T-cell (primary cell): ENCODE measurements at regions not wholly inside any gene's neighbourhood (a gene's known extent, or its start where the extent isn't known, plus 50 kb on each side); places are given as distances from the start of the nearest gene placed in this dataset.

Source experiments
- ATAC-seq, 4 experiments: fragments of 200-7000 bp in 3 of 4; fragments of 150-1000 bp in 1 of 4; cut with Tn5 transposase; replicated peaks in 1 of 4; 1 replicate in 3 of 4; 2 replicates in 1 of 4; pipeline ENCODE4 v1.10.0; 2021; ENCODE audit warnings: moderate library complexity in 3 of 4, mild to moderate bottlenecking in 2 of 4, moderate number of reproducible peaks in 1 of 4
- CTCF ChIA-PET, 2 donors: fragments of 300-600 bp; sonication (Branson Sonifier 250); formaldehyde crosslinking; loops; one replicate each; lab custom pipeline; 2022; ENCODE audit warnings: antibody characterized with exemption in 2 of 2; lab: Charles Lee
- POLR2A ChIA-PET, 2 donors: fragments of 300-600 bp; sonication (Branson Sonifier 250); formaldehyde crosslinking; loops; one replicate each; lab custom pipeline; 2022; ENCODE audit warnings: antibody characterized with exemption in 2 of 2; lab: Charles Lee
- DNase-seq, 35 experiments: peaks; one replicate each; pipeline versions ENCODE4 v3.0.0 to v3.0.0-alpha.2; 2013 to 2023
- H3K27ac ChIP-seq: one replicate; pipeline ENCODE4 v1.5.1; 2013; ENCODE audit warnings: low read length
- H3K27me3 ChIP-seq, 2 experiments: replicated peaks in 1 of 2; 1 replicate in 1 of 2; 2 replicates in 1 of 2; pipeline versions ENCODE4 v1.6.1 to v1.7.0; 2013; ENCODE audit warnings: low read length in 1 of 2, mixed read lengths in 1 of 2; ENCODE audit not compliant: control insufficient read depth in 2 of 2, insufficient read depth in 2 of 2; ENCODE audit errors: extremely low read depth in 1 of 2
- H3K36me3 ChIP-seq, 2 donors: 1 replicate in 1 of 2; 2 replicates in 1 of 2; pipeline versions ENCODE4 v1.6.1 to v1.7.0; 2013; ENCODE audit warnings: low read length in 1 of 2; ENCODE audit not compliant: control insufficient read depth in 2 of 2, insufficient read depth in 1 of 2; ENCODE audit errors: extremely low read depth in 1 of 2
- H3K4me1 ChIP-seq, 2 experiments: 1 replicate in 1 of 2; 2 replicates in 1 of 2; pipeline versions ENCODE4 v1.6.1 to v1.7.0; 2013; ENCODE audit warnings: low read length in 2 of 2, mixed read lengths in 1 of 2; ENCODE audit not compliant: insufficient read depth in 2 of 2, control insufficient read depth in 1 of 2; ENCODE audit errors: extremely low read depth in 1 of 2
- H3K4me3 ChIP-seq, 2 donors: 1 replicate in 1 of 2; 2 replicates in 1 of 2; pipeline versions ENCODE4 v1.5.1 to v1.7.0; 2013; ENCODE audit warnings: mild to moderate bottlenecking in 2 of 2, low read length in 1 of 2, moderate library complexity in 1 of 2; ENCODE audit not compliant: control insufficient read depth in 1 of 2; ENCODE audit errors: extremely low read depth in 1 of 2
- H3K9me3 ChIP-seq: 2 replicates; pipeline ENCODE4 v1.7.0; 2013
- H3K27ac Mint-ChIP-seq, 2 donors: one replicate each; pipeline ENCODE4 v1.8.0; 2020 to 2021; ENCODE audit warnings: mild to moderate bottlenecking in 2 of 2, mixed read lengths in 2 of 2
- H3K27me3 Mint-ChIP-seq, 2 donors: one replicate each; pipeline ENCODE4 v1.8.0; 2021 to 2022; ENCODE audit warnings: mixed read lengths in 2 of 2
- H3K36me3 Mint-ChIP-seq: one replicate; pipeline ENCODE4 v1.8.0; 2021; ENCODE audit warnings: mixed read lengths
- H3K4me1 Mint-ChIP-seq, 3 donors: one replicate each; pipeline ENCODE4 v1.8.0; 2020 to 2022; ENCODE audit warnings: mixed read lengths in 3 of 3, mild to moderate bottlenecking in 1 of 3
- H3K4me3 Mint-ChIP-seq, 3 donors: one replicate each; pipeline ENCODE4 v1.8.0; 2020 to 2022; ENCODE audit warnings: mild to moderate bottlenecking in 3 of 3, mixed read lengths in 3 of 3, moderate library complexity in 3 of 3
- H3K9me3 Mint-ChIP-seq, 3 donors: one replicate each; pipeline ENCODE4 v1.8.0; 2020 to 2022; ENCODE audit warnings: mixed read lengths in 3 of 3
- WGBS: methylation state at CpG from one replicate; pipeline ENCODE4 v1.1.5; 2013; ENCODE audit warnings: missing lambda C conversion rate; ENCODE audit not compliant: insufficient coverage; 5-methylcytosine and 5-hydroxymethylcytosine counted together

DNA sequence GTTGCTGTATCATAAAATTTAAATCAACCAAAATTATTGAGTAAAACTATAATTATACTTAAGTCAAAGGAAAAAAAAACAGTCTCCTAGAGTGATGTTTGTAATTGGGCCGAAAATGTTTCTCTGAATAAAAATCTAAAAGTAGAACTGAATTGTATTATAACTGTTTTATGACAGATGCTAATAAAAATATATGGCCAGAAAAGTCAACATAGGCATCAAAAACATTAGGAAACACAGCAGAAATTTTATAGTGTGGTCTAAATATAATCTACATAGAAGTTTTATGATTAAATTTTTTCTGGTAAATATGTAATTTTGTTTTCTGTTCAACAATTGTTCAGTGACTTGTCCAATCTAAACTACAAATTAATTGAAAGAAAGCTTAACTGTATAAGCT, 277.8 kb downstream of the ALX1 start:
- H3K4me3 ChIP-seq: no peak overlapping the region
- no peaks in the 10 kb centered on the region for H3K36me3 ChIP-seq
- no peak overlapping the region for H3K27ac ChIP-seq
- no peaks in the 10 kb centered on the region for H3K4me1 ChIP-seq
- Mint-ChIP-seq H3K9me3 (peaks cover 0 to 3% (median 0%) of the 10 kb centered on the region in 3 donors), H3K4me1 (no peaks in the 10 kb centered on the region), H3K27ac (no peak overlapping the region), H3K27me3 (no peaks in the 10 kb centered on the region), H3K36me3 (no peaks in the 10 kb centered on the region), H3K4me3 (no peak overlapping the region)
- CTCF ChIA-PET: no interaction called here
- no CpG with 5 or more reads among the region's 1 CpG for WGBS
- no peak for ATAC-seq
- no peaks in the 10 kb centered on the region for H3K9me3 ChIP-seq
- DNase-seq: no peak
- POLR2A ChIA-PET: no interaction called here
- H3K27me3 ChIP-seq: no peaks in the 10 kb centered on the region

GRCh38 chr12:85558684-85559083, 277.5 kb downstream of the RASSF9 start:
- no peak for ATAC-seq
- Histone ChIP-seq H3K36me3 (no peaks in the 10 kb centered on the region), H3K9me3 (no peaks in the 10 kb centered on the region), H3K27ac (no peak overlapping the region), H3K27me3 (no peaks in the 10 kb centered on the region), H3K4me1 (no peaks in the 10 kb centered on the region), H3K4me3 (no peak overlapping the region)
- Mint-ChIP-seq H3K36me3 (no peaks in the 10 kb centered on the region), H3K9me3 (peaks cover 0 to 3% (median 0%) of the 10 kb centered on the region in 3 donors), H3K4me3 (no peak overlapping the region), H3K27ac (no peak overlapping the region), H3K27me3 (no peaks in the 10 kb centered on the region), H3K4me1 (no peaks in the 10 kb centered on the region)
- CTCF ChIA-PET: interaction anchor here in 1 of 2 donors (0.6 kb wide), 2 partner anchors 32 to 358 kb away, joined by 3 to 4 read pairs; no protein-coding TSS in a partner anchor
- no peak for DNase-seq
- POLR2A ChIA-PET: no interaction called here

GRCh38 chr12:85559127-85559526, 277.1 kb downstream of the RASSF9 start:
- Mint-ChIP-seq H3K9me3 (peaks cover 0 to 3% (median 0%) of the 10 kb centered on the region in 3 donors), H3K27me3 (no peaks in the 10 kb centered on the region), H3K4me3 (no peak overlapping the region), H3K36me3 (no peaks in the 10 kb centered on the region), H3K27ac (no peak overlapping the region), H3K4me1 (no peaks in the 10 kb centered on the region)
- DNase-seq (no peak), ATAC-seq (no peak)
- Histone ChIP-seq H3K27ac (no peak overlapping the region), H3K4me3 (no peak overlapping the region), H3K9me3 (no peaks in the 10 kb centered on the region), H3K4me1 (no peaks in the 10 kb centered on the region), H3K36me3 (no peaks in the 10 kb centered on the region), H3K27me3 (no peaks in the 10 kb centered on the region)
- CTCF ChIA-PET: interaction anchor here in 1 of 2 donors (1.1 kb wide), 1 partner anchor 8 kb away, joined by 3 read pairs; no protein-coding TSS in a partner anchor
- no CpG with 5 or more reads among the region's 2 CpGs for WGBS
- POLR2A ChIA-PET: no interaction called here

- Mint-ChIP-seq H3K9me3 (peaks cover 0 to 3% (median 0%) of the 10 kb centered on the region in 3 donors), H3K27ac (no peak overlapping the region), H3K27me3 (no peaks in the 10 kb centered on the region), H3K36me3 (no peaks in the 10 kb centered on the region), H3K4me3 (no peak overlapping the region), H3K4me1 (no peaks in the 10 kb centered on the region)
- CTCF ChIA-PET: interaction anchor here in 1 of 2 donors (1.1 kb wide), 1 partner anchor 9 kb away, joined by 3 read pairs; no protein-coding TSS in a partner anchor
- DNase-seq (no peak), ATAC-seq (no peak)
- H3K27ac ChIP-seq: no peak overlapping the region
- no peaks in the 10 kb centered on the region for H3K9me3 ChIP-seq
- H3K4me1 ChIP-seq: no peaks in the 10 kb centered on the region
- POLR2A ChIA-PET: no interaction called here
- H3K36me3 ChIP-seq: no peaks in the 10 kb centered on the region
- no peaks in the 10 kb centered on the region for H3K27me3 ChIP-seq
- no peak overlapping the region for H3K4me3 ChIP-seq
Observed at GRCh38 chr12:85559536-85559935, 276.7 kb downstream of the RASSF9 start.

DNA sequence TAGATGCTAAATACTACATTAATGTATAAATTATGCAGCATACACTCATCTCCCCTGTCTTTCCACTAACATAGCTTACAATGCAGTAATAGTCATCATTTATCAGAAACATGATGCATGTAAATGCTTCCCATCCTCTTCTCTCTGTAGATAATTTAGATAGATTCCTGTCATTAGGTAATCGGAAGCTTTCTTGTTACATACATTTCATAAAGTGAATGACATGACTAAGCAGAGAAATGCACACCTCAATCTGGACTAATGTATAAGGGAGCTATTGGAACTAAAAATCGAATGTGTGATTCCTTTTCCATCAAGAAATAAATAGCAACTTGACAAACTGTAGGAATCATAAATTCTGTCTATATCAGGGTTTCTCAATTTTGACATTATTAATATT, 273.4 kb downstream of the RASSF9 start:
- no peaks in the 10 kb centered on the region for H3K9me3 ChIP-seq
- CTCF ChIA-PET: no interaction called here
- no peaks in the 10 kb centered on the region for H3K4me1 ChIP-seq
- no peaks in the 10 kb centered on the region for H3K36me3 ChIP-seq
- WGBS: no CpG with 5 or more reads among the region's 2 CpGs
- POLR2A ChIA-PET: no interaction called here
- Mint-ChIP-seq H3K9me3 (peaks cover 0 to 3% (median 0%) of the 10 kb centered on the region in 3 donors), H3K27me3 (no peaks in the 10 kb centered on the region), H3K4me3 (no peak overlapping the region), H3K36me3 (no peaks in the 10 kb centered on the region), H3K27ac (no peak overlapping the region), H3K4me1 (no peaks in the 10 kb centered on the region)
- H3K4me3 ChIP-seq: no peak overlapping the region
- DNase-seq (no peak), ATAC-seq (no peak)
- no peak overlapping the region for H3K27ac ChIP-seq
- H3K27me3 ChIP-seq: no peaks in the 10 kb centered on the region

DNA sequence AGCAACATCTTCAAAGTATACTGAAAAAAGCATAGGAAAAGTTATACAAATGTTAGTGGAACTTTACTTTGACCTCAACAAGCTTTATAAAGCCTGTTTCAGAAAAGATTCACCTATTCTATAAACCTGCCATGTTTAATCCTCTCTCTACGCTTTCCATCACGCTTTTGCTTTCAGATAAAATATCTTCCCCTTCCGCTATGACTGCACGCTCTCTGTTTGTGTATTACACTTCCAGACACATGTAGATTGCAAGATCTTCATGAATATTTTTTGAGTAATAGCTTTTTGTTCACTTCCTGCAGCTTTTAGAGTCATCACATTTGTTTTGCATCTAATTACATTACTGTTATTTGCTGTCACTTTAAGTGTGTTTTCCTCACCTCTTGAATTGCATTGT, 271.4 kb downstream of the RASSF9 start:
- CTCF ChIA-PET: no interaction called here
- no peaks in the 10 kb centered on the region for H3K27me3 Mint-ChIP-seq

More for the DNA sequence above, 271.4 kb downstream of the RASSF9 start:
- POLR2A ChIA-PET: interaction anchor here in 1 of 2 donors (0.6 kb wide), 1 partner anchor 25 kb away, joined by 3 read pairs; no protein-coding TSS in a partner anchor
- Histone ChIP-seq H3K4me3 (no peak overlapping the region), H3K36me3 (no peaks in the 10 kb centered on the region), H3K27ac (no peak overlapping the region), H3K4me1 (no peaks in the 10 kb centered on the region), H3K27me3 (no peaks in the 10 kb centered on the region), H3K9me3 (no peaks in the 10 kb centered on the region)
- Mint-ChIP-seq H3K27ac (no peak overlapping the region), H3K36me3 (no peaks in the 10 kb centered on the region), H3K4me1 (no peaks in the 10 kb centered on the region), H3K9me3 (peaks cover 0 to 3% (median 0%) of the 10 kb centered on the region in 3 donors), H3K4me3 (no peak overlapping the region)
- ATAC-seq (no peak), DNase-seq (no peak)
- WGBS: 80% methylated on average over 1 of the region's 4 CpGs
